HS-27A (cell line): ENCODE measurements at regions not wholly inside any gene's neighbourhood (a gene's known extent, or its start where the extent isn't known, plus 50 kb on each side); places are given as distances from the start of the nearest gene placed in this dataset.
"Not testable (repeated sequence)": the region's sequence is repeated elsewhere in the genome, so short reads cannot be mapped to it uniquely, and the experiment has no call there.

Experiments
- DNase-seq: peaks from one replicate; pipeline ENCODE4 v3.0.0-alpha.2; 2012; ENCODE audit warnings: low read depth, missing footprints

- DNase-seq: no peak
Observed at GRCh38 chr15:46956456-46956855, 760.8 kb upstream of the SEMA6D start.

GRCh38 chr15:46956881-46957280 is 760.4 kb upstream of the SEMA6D start:
- no peak for DNase-seq

DNA sequence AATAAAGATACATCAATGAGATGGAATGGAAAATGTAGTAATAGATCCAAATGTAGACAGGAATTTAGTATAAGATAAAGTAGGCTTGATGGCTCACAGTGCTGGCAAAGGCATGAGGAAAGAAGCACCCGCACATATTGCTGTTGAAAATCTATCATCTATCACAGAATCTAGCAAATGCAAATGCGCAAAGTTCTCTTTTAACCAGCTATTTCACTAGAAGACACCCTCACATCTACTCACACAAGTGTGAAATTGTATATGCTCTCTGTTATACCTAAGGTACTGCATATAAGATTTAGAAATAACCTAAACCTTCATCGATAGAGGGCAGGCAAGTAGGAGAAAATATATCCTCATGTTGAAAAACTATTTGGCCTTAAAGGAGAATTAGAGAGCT is 756.7 kb upstream of the SEMA6D start:
- DNase-seq: no peak

DNA sequence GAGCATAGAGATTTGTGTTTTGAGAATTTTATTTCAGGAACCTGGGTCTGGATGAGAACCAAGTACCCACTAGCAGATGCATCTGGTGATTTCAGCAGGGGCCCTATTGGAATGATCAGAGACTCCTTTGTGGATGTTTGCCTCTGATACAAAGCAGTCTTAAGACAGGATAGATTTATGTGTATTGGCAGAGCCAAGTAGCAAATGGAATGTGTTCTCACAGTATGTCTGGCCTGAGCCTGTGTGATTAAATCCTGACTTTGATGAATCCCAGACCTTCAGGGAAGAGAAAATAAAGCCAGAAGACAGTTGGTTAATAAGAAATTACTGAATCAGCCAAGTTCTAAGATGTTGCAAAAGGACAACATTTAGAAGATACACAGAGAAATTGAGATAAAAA is 755.5 kb upstream of the SEMA6D start:
- no peak for DNase-seq

DNA sequence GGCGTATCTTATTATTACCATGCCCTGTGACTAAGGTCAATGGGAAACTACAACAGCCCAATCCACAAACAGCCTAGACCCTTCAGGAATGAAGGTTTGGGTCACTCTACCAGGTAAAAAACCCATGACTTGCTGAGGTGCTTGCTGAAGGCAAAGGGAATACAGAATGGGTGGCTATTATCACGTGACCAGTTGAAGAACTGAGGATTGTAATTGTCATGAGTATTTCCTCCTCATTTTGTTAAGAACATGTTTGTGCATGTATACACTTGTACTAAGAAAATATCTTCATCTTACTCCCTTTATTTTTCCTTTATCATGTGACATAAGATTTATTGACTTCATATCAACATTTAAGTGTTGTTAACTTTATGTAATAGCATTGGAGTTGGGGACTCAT is 729.2 kb upstream of the SEMA6D start:
- not testable (repeated sequence) for DNase-seq

- DNase-seq: no peak
Observed at GRCh38 chr15:46996359-46996758, 720.9 kb upstream of the SEMA6D start.

DNA sequence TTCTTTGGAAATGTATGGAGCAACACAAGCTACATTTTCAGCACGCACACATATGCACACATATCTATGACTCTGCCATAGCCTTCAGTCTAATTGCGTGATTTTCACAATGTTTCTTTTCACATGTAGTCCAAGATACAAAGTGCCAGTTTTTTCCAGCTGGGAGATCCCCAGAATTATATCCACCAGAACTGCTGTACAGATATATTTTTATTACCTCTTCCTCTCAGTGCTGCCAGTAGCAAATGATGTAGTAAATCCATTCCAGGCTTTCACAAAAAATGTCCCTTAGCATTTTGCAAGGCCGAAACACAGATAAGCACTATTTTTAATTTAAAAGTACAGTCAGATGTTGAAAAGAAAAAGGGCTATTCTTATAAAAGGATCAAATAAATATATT is 719.8 kb upstream of the SEMA6D start:
- no peak for DNase-seq

GRCh38 chr15:47003568-47003967 is 713.7 kb upstream of the SEMA6D start:
- no peak for DNase-seq

DNA sequence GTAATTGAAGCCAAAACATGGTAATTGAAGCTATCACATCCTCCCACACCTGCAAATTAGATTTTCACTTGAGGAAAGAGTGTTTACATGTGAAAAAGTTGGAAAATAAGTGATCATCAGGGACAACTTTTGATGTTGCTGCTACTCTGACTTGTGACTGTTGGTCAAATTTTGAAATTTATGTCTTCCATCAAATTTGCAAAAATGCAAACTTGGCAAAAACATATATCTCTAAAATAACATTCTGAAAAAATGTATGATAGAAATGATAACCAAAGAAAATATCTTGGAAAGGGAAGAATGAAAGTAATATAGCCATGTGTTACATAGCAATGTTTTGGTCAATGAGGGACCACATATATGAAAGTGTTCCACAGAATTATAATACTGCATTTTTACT is 703.9 kb upstream of the SEMA6D start:
- no peak for DNase-seq

- no peak for DNase-seq
Observed at GRCh38 chr15:47027322-47027946, 689.9 kb upstream of the SEMA6D start.

DNA sequence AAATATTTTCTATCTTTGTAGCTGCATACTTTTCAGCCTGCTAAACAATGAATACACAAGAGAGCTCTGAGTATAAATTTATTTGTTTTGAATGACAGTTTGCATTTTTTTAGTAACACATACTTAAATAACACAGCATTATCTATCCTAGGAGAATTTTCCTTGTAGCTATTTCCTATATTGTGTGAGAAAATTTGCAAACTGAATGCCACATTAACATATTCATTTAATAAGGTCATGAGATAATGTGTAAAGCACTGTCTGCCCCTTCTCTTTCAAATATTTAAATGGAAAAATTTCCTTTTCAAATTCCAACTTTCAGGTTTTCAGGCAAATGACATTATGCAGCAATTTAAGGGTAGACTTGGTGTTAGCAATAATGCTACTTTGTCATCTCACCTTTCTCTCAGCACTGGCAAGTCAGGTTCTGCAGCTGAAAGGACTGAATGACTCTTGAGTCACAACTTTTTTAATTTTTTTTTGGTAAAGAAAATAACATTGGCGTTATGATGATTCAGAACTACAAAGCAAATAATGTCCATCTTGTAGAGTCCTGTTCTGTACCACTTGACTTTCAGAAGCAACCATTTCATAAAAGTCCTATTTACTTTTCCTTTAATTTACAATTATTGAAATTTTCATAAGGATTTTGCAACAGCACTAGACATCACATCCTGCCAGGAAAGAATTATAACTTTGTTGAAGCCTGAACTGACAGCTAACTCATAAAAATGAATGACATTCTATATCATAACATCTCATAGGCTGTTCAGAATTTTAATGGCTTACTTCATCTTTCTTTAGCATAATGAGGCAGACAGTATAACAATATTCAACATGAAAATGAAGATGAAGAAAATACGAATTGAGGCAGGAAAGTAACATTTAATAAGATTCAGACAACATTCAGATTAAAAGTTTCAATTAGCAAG is 681.6 kb upstream of the SEMA6D start:
- no peak for DNase-seq

DNA sequence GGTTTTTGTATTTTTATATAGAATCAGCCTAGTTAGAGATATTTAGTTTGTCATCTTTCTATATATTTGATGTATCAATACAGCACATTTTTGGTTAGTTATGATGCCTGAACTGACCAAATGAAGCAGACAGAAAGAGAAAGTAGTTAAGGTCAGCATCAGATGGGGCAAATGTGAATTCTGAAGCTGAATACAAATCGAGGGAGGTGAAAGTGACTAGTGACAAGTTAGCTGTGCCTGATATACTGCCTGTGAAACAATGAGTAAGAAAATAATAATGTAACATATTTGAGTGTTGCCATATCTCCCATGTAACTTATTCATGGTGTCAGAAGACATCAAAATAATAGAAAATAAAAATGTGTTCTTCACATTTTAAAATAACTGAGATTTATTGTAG is 680.3 kb upstream of the SEMA6D start:
- no peak for DNase-seq

DNA sequence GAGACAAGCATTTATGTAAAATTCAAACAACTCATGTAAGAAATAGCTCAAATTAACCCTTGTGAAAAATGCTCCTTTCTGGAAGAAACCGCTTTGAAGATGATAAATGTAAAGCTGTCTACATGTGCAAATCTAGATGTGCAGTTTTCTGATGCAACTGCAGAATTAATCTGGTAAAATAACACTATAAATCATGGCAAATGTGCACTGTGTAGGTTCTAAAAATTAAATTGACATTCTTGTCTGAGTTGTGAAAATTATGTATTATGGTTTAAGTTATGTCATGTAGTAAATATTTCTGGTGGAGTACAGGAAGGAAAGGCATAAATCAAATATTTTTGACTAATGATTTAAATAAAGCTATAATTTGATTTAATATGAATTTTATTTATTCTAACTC is 678.1 kb upstream of the SEMA6D start:
- DNase-seq: no peak

DNA sequence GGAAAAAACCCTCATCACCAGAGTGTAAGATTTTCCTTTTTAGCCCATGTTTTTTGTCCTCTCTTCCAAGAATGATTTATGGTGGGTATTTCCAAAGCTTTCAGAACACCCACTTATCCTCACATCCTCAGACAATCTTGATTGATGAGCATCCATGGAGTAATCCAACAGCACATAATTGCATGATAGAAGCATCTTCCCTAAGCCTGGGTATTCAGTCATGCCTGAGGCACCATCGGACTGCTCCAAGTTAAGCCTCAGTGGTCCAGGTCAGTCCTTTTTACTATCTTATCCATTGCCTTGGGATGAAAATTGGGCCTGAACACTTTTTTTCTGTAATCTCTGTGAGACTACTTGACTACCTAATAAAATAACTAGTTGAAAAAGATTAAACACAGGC is 676.0 kb upstream of the SEMA6D start:
- DNase-seq: no peak

GRCh38 chr15:47047981-47048380 is 669.3 kb upstream of the SEMA6D start:
- not testable (repeated sequence) for DNase-seq

- peak; percentile 7 for DNase-seq
Observed at GRCh38 chr15:47066392-47066791, 650.9 kb upstream of the SEMA6D start.

GRCh38 chr15:47077846-47078245 is 639.5 kb upstream of the SEMA6D start:
- DNase-seq: not testable (repeated sequence)

- no peak for DNase-seq
Observed at GRCh38 chr15:47095833-47096232, 621.5 kb upstream of the SEMA6D start.

GRCh38 chr15:47098526-47098925 is 618.8 kb upstream of the SEMA6D start:
- not testable (repeated sequence) for DNase-seq

DNA sequence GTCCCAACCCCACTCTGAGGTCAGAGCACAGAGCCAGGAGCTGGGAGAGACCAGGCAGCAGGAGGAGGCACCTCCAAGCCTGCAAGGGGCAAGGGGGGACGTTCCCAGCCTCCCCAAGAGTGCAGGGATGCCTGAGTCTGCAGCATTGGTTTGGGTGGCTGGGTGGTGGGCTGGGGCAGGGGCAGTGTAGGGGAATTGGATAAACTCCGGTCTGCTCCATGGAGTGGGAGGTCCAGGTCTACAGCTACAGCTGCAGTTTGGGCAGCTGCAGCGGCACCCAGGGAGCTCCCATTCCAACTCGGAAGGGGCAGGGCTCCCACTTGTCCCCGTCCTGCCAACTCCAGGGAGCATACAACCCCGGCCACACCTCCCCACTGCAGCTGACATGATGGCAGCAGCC is 617.5 kb upstream of the SEMA6D start:
- DNase-seq: not testable (repeated sequence)

GRCh38 chr15:47108800-47109199 is 608.5 kb upstream of the SEMA6D start:
- DNase-seq: not testable (repeated sequence)

GRCh38 chr15:47116698-47117097 is 600.6 kb upstream of the SEMA6D start:
- DNase-seq: no peak

DNA sequence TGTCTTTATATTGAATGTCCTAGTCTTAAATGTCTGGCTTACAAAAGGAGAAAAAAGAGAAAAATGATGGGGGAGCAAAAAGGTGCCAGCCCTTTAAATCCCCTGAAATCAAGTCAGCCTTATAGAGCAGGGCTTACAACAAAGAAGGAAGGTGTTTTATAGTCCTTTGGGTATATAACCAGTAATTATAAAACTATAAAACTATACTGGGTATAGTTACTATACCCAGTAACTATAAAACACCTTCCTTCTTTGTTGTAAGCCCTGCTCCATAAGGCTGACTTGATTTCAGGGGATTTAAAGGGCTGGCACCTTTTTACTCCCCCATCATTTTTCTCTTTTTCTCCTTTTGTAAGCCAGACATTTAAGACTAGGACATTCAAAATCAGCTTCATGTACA is 598.0 kb upstream of the SEMA6D start:
- no peak for DNase-seq
